Spleen (tissue), 3 donors: ENCODE measurements at regions not wholly inside any gene's neighbourhood (a gene's known extent, or its start where the extent isn't known, plus 50 kb on each side); places are given as distances from the start of the nearest gene placed in this dataset.

Experiments
- POLR2A ChIP-seq, 3 donors: fragments of 450-650 bp; IDR thresholded peaks; one replicate each; pipeline ENCODE4 v1.5.1; 2017; ENCODE audit warnings: antibody characterized with exemption in 3 of 3, mild to moderate bottlenecking in 1 of 3
- POLR2AphosphoS5 ChIP-seq, 3 donors: sonication (generic); formaldehyde crosslinking; IDR thresholded peaks; one replicate each; pipeline ENCODE4 v1.5.1; 2017; ENCODE audit warnings: antibody characterized with exemption in 3 of 3

GRCh38 chr1:115218699-115219098 lies 119.3 kb downstream of the NGF start:
- TF ChIP-seq POLR2A (IDR thresholded peaks at IDR 0.05) (no peak), POLR2AphosphoS5 (IDR thresholded peaks at IDR 0.05) (no peak)
